ENCODE measurements at regions not wholly inside any gene's neighbourhood (a gene's known extent, or its start where the extent isn't known, plus 50 kb on each side); places are given as distances from the start of the nearest gene placed in this dataset.
"Not testable (repeated sequence)": the region's sequence is repeated elsewhere in the genome, so short reads cannot be mapped to it uniquely, and the experiment has no call there.

- DNase-seq (ENCODE audit: low read depth, low spot score) = no peak
Observed at GRCh38 chr7:26074919-26075318, 77.1 kb upstream of the NFE2L3 start.

- DNase-seq (ENCODE audit: low read depth, low spot score) = no peak
Observed at GRCh38 chr7:26076691-26077090, 75.3 kb upstream of the NFE2L3 start.

GRCh38 chr7:26078437-26079336 lies 73.3 kb upstream of the NFE2L3 start:
- DNase-seq (ENCODE audit: low read depth, low spot score) = no peak

- no peak for DNase-seq (ENCODE audit: low read depth, low spot score)
Observed at GRCh38 chr7:26081638-26082037, 70.4 kb upstream of the NFE2L3 start.

GRCh38 chr7:26083113-26083512 lies 68.9 kb upstream of the NFE2L3 start:
- DNase-seq (ENCODE audit: low read depth, low spot score) = no peak

- DNase-seq (ENCODE audit: low read depth, low spot score) = no peak
Observed at GRCh38 chr7:26084418-26084817, 67.6 kb upstream of the NFE2L3 start.

- DNase-seq (ENCODE audit: low read depth, low spot score) = no peak
Observed at GRCh38 chr7:26085771-26086170, 66.2 kb upstream of the NFE2L3 start.

GRCh38 chr7:26087321-26088091 lies 64.5 kb upstream of the NFE2L3 start:
- DNase-seq (ENCODE audit: low read depth, low spot score) = no peak

- not testable (repeated sequence) for DNase-seq (ENCODE audit: low read depth, low spot score)
Observed at GRCh38 chr7:26089469-26089868, 62.5 kb upstream of the NFE2L3 start.

- peak; percentile 30 for DNase-seq (ENCODE audit: low read depth, low spot score)
Observed at GRCh38 chr7:26090927-26091519, 61.0 kb upstream of the NFE2L3 start.

GRCh38 chr7:26091933-26092332 lies 60.1 kb upstream of the NFE2L3 start:
- no peak for DNase-seq (ENCODE audit: low read depth, low spot score)

GRCh38 chr7:26093023-26093422 lies 59.0 kb upstream of the NFE2L3 start:
- DNase-seq (ENCODE audit: low read depth, low spot score) = no peak

- DNase-seq (ENCODE audit: low read depth, low spot score) = no peak
Observed at GRCh38 chr7:26096136-26096535, 55.9 kb upstream of the NFE2L3 start.

- DNase-seq (ENCODE audit: low read depth, low spot score) = no peak
Observed at GRCh38 chr7:26097837-26098668, 53.9 kb upstream of the NFE2L3 start.

GRCh38 chr7:26099236-26099635 lies 52.8 kb upstream of the NFE2L3 start:
- DNase-seq (ENCODE audit: low read depth, low spot score) = no peak

GRCh38 chr7:26100406-26101339 lies 51.3 kb upstream of the NFE2L3 start:
- no peak for DNase-seq (ENCODE audit: low read depth, low spot score)

- no peak for DNase-seq (ENCODE audit: low read depth, low spot score)
Observed at GRCh38 chr7:26101361-26102151, 50.4 kb upstream of the NFE2L3 start.

- no peak for DNase-seq (ENCODE audit: low read depth, low spot score)
Observed at GRCh38 chr7:26102176-26102575, 49.8 kb upstream of the NFE2L3 start.

All from brain pericyte (primary cell).